HG02840 (cell line): ENCODE measurements at regions not wholly inside any gene's neighbourhood (a gene's known extent, or its start where the extent isn't known, plus 50 kb on each side); places are given as distances from the start of the nearest gene placed in this dataset.
"Not testable (repeated sequence)": the region's sequence is repeated elsewhere in the genome, so short reads cannot be mapped to it uniquely, and the experiment has no call there.

ENCODE experiments used
- ATAC-seq: cut with Tn5 transposase; IDR thresholded peaks from one replicate; pipeline ENCODE4 v1.9.1; 2021; ENCODE audit warnings: mild to moderate bottlenecking, moderate library complexity, moderate number of reproducible peaks; ENCODE audit not compliant: unreplicated experiment, low FRiP score

DNA sequence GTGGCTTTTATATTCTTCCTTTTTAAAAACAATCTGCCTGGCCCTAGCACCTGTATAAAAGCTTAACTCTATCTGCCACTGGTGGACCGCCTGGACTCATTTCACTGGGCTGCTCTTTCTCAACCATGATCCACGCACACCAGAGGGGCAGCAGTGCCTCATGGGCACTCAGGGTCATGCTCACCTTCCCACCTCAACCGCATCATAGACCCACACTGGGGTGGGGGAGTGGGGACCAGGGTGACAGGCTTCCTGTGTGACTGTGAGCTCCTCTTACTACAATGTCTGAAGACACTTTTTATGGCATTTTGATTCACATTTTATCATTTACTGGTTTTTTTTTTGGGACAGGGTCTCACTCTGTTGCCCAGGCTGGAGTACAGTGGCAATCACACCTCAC, 4038.8 kb upstream of the TPTE start:
- not testable (repeated sequence) for ATAC-seq

DNA sequence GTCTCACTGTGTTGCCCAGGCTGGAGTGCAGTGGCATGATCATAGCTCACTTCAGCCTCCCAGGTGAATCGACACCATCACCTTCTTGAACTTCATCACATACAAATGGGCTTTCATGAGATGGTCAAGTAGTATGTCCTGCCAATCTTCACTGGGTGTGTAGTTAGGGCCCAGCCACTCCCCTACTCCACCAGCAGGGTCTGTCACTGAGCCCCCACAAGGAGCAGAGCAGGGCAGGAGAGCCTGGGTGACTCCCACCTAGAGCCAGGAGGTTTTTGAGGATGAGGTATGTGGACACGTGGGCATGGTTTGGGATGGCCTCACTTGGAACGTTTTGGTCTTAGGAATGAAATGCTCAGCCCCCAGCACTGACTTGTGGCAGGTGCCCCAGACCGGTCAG, 4037.7 kb upstream of the TPTE start:
- not testable (repeated sequence) for ATAC-seq

DNA sequence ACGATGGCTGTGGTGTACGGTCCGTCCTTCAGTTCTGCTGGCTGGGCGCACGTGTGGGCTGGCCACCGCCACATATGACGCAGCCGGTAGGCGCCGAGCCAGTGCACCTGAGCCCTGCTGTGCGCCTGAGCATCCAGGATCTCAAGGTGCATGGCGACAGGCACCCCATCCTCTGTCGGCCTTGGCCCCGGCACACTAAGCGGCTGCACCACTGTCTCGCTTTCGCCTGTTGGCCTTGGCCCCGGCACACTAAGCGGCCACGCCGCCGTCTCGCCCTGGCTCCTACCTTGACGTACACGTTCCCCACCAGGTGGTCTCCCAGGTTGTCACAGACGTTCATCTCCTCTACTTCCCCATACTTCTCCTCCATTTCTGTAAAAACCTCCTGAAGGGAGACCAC, 4034.6 kb upstream of the TPTE start:
- not testable (repeated sequence) for ATAC-seq

DNA sequence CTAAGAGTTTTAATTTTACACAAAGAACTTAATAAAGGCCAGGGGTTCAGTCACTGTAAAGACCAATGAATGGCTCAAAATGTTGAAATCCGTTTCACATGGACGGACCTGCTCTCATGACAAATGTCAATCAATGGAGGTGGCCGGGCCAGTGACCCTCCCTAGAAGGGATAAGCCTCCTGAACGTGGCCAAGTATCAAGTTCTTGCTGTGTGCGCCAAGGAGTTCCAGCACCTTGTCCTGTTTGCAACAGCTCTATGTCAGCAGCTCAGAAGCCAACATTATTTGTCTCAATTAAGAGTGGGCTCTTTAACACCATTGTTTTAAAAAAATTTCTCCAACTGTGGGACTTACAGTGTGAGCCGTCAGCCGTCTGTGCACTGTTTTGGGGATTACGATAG, 4028.7 kb upstream of the TPTE start:
- not testable (repeated sequence) for ATAC-seq

DNA sequence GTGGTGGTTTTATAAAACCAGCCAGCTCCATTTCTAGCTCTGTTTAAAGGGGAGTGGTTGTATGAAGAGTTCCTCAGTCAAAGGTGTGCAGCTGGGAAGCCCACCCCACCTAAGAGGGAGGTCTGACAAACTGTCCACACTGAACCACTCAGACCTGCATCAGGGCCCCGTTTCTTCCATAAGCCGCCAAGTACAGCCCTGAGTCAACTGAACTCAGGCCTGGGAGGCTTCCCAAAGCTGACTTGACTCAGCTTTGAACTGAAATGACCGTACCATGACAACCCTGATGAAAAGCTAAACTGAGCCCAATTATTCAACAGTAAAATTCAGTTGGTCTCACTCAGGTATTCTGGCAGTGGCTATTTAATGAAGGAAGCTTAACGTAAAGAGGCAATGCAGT, 4027.4 kb upstream of the TPTE start:
- not testable (repeated sequence) for ATAC-seq

DNA sequence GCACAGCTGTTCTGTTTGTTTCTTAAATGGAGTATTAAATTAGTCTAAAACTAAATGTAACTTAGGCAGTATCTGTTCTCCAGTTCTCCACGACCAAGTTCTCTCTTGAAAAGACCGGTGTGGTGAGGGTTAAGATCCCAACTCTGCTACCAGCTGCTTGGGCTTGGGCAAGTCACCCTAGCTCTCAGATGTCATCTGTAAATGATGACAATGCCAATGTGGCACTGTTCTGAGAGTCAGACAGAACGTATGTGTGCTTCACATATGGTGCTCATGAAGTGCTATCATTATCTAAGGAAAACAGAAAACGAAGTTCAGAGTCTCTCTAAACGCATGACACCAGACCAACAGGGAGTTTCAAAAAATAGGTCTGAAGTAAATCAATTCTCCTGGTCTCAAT, 4025.0 kb upstream of the TPTE start:
- ATAC-seq: not testable (repeated sequence)

DNA sequence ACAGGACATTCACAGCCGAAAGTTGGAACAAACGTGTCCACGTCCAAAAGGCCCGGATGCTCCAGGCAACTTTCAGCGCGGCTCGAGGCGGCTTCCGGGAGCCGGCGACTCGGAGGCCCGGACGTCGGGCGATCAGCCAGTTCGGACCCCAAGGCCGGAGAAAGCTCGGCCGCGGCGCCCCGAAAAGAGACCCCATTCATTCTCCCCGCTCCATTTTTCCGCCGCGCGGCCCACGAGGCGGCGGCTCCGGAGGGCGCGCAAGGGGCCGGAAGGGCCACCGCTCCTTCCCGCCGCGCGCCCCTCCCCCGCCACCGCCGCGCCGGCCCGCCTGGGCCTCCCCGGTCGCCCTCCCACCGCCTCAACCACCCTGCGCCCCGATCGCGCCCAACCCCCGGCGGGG, 4022.7 kb upstream of the TPTE start:
- ATAC-seq: peak; percentile 34

DNA sequence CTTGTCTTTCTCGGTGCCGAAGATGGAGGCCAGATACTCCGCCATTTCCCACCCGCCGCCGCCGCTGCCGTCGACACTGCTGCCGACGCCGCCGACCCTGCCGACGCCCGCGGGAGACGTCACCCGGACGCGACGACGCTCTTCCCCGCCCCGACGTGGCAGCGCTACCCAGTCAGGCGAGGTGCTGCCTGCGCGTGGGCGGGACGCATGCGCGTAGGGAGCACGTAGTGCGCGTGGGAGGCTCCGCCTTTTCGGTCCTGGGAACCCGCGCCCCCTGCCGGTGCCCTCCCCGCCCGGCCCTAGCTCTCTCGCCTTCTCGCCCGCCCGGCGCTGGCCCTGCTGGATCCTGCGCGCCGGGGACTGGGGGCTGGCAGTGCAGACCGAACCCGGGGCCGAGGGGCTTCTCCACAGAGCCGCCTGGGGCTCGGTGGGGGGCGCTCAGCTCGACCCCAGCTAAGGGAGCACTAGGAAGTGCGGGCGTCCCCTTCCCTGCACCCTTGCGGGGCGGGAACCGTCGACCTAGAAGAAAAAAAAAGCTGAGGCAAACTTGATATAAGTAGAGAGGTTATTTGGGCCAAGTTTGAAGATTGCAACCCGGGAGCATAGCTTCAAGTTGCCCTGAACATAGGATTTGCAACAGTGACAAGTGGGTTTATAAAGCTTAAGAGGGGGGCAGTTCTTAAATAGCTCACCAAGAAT, 4022.1 kb upstream of the TPTE start:
- peak; percentile 68 for ATAC-seq

DNA sequence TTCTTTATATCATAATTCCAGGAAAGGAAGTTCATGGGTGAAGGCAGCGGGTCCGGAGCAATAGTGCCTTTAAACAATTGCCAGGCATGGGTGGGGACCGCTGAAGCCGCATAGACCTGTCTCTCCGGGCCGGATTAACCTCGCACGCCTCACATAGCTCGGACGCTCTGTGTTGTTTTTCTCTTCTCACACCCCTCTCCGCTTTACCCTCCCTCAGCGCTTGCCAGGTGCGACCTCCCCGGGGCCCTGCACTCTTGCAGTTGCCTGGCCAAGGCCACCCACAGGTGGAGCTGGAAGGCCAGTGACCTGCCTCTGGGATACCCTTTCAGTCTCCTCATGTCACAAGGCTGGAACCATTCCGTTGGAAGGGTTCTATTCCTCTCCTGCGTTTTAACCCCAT, 4021.5 kb upstream of the TPTE start:
- not testable (repeated sequence) for ATAC-seq

DNA sequence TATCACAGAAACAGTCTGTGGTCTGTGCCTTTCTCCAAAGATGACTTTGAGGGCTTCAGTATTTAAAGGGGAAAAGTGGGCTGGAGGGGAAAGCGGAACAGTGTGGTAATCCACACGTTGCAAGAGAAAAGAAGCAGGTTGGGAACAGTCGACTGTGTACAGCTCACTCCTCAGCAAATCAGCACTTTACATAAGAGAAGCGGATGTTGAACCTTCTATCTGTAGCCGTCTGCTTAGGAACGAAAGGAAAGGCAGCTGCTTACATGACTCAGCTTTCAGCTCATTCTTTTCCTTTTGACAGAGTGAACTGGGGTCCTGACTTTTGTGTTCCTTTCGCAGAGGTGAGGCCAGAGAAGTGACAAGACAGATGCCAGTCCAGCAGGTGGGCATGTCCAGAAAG, 4020.7 kb upstream of the TPTE start:
- not testable (repeated sequence) for ATAC-seq

DNA sequence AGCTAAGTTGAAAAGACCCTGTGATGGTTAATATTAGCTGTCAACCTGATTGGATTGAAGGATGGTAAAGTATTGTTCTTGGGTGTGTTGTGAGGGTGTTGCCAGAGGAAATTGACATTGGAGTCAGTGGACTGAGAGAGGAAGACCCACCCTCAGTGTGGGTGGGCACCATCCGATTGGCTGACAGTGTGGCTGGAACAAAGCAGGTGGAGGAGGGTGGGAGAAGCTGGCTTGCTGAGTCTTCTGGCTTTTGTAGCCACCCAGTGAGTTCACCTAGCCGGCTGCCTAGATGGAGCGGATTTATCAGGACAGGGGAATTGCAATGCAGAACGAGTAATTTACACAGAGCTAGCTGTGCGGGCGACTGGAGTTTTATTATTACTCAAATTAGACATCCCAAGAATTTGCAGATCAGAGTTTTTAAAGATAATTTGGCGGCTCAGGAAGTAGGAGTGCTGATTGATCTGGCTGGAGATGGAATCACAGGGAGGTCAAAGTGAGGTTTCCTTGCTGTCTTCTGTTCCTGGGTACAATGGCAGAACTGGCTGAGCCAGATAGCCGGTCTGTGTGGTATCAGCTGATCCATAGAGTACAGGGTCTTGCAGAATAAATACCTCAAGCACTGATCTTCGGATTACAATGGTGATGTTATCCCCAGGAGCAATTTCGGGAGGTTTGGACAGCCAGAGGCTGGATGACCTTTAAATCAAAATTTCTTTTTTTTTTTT, 4015.1 kb upstream of the TPTE start:
- ATAC-seq: not testable (repeated sequence)

DNA sequence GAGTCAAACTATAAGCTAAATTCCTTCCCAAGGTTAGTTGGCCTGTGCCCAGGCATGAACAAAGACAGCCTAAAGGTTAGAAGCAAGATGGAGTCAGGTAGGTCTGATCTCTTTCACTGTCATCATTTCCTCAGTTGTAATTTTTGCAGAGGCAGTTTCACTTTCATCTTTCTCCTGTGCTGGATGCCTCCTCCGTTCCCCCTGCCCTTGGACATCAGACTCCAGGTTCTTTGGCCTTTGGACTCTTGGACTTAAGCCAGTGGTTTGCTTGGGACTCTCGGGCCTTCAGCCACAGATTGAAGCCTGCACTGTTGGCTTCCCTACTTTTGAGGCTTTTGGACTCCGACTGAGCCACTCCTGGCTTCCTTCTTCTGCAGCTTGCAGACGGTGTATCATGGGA, 4013.8 kb upstream of the TPTE start:
- not testable (repeated sequence) for ATAC-seq

DNA sequence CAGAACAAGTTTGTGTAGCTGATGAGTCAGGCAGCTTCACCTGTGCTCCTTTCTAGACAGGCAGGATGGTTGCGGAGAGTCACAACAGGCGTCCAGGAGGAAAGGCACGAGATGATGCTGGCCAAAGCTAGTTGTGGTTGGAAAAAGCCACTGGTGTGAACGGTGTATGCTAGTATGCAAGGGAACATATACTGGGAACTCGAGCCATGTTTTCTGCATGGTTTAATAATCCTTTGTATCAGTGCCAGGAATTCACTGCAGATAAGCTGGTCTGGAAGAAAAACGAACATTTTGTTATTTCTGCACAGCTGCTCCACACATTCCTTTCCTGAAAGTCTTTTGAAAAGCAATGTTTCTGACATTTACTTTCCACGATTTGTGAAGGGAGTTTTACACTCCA, 3999.6 kb upstream of the TPTE start:
- not testable (repeated sequence) for ATAC-seq

DNA sequence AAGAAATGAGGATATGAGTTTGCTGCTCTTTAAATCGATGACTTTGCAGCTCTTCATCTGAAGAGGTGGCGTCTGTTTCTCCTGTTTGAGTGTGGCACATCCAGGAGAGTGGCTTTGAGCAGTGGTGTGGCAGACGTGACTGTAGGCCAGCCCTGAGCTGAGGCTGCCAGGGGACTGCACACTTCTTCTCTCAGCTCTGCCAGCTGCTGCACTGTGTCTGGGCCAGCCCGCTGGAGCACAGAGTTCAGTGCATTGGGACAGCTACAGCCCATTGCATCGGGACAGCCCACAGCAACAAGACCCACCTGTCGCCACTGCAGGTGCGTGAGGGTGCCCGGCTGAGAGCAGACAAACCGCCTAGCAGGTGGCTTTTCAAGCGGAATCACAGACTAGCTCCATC, 3995.2 kb upstream of the TPTE start:
- ATAC-seq: not testable (repeated sequence)

DNA sequence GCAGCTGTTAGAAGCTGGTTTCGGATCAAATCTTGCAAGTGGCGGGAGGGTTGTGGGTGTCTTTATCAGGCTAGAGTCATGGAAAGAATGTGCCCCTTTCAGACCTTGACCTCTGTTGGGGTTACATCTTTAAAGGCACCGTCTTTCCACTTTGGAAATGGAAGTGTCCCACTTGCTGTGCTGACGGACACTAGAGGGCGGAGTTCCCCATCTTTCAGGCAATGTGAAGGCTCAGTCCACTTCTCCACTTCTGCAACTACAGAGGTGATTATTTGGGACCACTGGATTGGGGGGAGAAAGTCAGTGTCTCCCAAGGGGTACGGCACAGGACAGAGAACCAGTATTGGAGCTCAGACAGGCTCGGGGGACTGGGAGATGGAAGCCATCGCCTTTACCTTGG, 3990.7 kb upstream of the TPTE start:
- ATAC-seq: not testable (repeated sequence)

DNA sequence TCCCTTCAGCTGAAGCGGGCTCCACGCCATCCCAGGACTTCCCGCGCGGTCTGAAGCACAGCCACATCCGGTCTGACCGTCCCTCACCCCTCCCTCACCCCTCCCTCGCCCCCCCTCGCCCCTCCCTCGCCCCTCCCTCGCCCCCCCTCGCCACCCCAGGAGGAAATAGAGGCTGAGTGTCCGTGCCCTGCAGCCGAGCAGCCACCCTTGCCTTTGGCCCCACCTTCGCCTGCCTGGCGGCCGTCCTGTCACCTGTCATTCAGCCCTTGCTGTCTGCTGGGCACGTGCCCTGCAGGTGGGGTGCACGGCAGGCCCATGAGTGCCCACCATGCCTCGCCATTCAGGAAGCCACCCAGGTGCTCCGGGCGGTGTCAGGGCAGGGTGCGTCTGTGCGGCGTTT, 3988.1 kb upstream of the TPTE start:
- ATAC-seq: not testable (repeated sequence)

DNA sequence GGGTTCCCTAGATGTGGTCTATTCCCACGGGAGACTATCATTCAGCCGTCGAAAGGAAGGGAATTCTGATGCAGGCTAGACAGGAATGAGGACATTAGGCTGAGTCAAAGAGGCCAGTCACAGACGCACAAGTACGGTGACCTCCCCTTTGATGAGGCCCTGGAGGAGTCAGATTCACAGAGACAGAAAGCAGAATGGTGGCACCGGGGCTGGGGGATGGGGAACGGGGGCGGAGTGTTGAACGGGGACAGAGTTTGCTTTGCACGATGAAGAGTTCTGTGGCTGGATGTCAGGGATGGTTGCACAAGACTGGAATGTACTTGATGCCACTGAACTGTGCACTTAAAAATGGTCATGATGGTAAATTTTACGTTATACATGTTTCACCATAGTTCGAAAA, 3983.1 kb upstream of the TPTE start:
- ATAC-seq: not testable (repeated sequence)

DNA sequence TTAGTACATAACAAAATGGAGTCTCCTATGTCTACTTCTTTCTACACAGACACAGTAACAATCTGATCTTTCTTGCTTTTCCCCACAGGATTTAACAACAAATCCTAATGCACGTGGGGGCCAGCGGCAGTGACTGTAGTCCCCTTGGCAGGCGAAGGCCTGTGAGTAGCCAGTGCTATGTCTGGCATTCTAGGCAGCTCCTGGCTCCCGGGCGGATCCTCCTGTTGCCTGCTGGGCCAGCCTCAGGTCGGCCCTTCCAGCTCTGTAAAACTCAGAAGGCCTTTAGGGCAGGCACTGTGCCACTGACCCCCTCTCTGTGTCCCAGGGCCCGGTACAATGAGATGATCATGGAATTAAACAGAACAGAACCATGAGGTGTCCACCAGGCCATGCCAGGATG, 3981.7 kb upstream of the TPTE start:
- ATAC-seq: not testable (repeated sequence)

DNA sequence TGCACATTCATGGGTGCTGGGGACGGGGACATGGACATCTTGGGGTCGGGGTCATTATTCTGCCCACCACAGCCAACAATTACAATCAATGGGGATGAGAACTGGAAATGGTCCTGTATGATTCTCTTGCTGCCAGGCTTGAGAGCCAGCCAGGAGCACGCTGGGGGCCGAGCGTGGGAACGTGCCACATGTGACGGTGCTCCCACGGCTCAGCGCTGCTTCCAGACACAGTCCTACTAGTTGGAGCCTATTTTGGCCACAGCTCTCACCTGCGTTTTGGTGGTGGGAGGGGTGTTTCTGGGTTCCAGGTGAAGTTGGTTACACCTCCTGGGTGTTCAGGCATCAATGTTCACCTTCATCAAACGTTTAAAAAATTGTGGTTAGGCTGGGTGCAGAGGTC, 3980.3 kb upstream of the TPTE start:
- not testable (repeated sequence) for ATAC-seq

DNA sequence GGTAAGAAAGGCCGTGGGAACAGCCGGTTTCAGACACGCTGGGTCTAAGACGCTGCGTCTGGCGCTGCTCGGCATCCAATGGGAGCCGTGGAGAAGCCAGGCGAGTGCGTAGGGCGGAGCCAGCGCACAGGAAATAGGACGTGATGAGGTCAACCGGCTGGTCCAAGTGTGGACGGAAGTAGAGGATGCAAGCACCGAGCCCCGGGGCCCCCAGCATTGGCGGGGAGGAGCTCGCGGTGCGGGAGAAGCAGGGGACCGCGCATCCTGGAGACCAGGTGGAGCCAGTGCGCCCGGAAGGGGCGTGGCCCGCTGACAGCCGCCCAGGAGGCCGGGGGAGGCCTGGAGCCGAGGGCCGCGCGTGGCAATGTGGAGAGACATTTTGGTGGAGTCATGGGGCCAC, 3976.1 kb upstream of the TPTE start:
- ATAC-seq: not testable (repeated sequence)

DNA sequence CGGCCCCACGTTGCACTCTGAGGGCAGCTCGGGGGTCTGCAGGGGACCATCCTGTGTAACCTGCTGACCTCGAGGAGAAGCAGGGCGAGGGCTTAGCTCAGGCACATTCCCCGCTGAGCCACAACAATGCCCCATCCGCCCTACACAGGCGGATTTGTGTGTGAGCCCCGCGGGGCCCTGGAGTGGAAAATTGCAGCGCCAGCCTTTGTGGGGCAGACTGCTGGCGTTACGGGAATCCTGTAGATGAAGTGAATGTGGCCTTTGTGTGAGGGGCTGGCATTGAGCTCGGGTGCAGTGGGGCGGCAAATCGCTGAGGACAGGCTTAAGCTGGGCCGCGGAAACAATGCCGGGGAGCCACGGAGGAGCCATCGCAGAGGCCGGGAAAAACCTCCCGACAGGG, 3970.3 kb upstream of the TPTE start:
- ATAC-seq: not testable (repeated sequence)
